Smooth muscle cell (in vitro differentiated cells): ENCODE measurements at regions not wholly inside any gene's neighbourhood (a gene's known extent, or its start where the extent isn't known, plus 50 kb on each side); places are given as distances from the start of the nearest gene placed in this dataset.

Source experiments
- DNase-seq: peaks from one replicate; lab custom pipeline; 2025; ENCODE audit not compliant: unreplicated experiment; lab: John Stamatoyannopoulos, UW
- H2AFZ ChIP-seq: fragments of 200-600 bp; sonication (generic); 2 replicates; pipeline ENCODE4 v1.6.0; 2016; ENCODE audit warnings: antibody characterized with exemption, low read depth, mild to moderate bottlenecking
- H3F3A ChIP-seq: fragments of 200-600 bp; sonication (generic); 2 replicates; pipeline ENCODE4 v1.6.0; 2017; ENCODE audit warnings: antibody characterized with exemption, low read depth
- H3K27ac ChIP-seq: fragments of 200-600 bp; sonication (generic); 2 replicates; pipeline ENCODE4 v1.5.1; 2016; ENCODE audit warnings: low read depth, mild to moderate bottlenecking
- H3K27me3 ChIP-seq: fragments of 200-600 bp; sonication (generic); 2 replicates; pipeline ENCODE4 v1.6.1; 2016; ENCODE audit warnings: low read depth, mild to moderate bottlenecking
- H3K36me3 ChIP-seq: fragments of 200-600 bp; sonication (generic); 2 replicates; pipeline ENCODE4 v1.5.1; 2016; ENCODE audit warnings: low read depth
- H3K4me1 ChIP-seq: fragments of 200-600 bp; sonication (generic); 2 replicates; pipeline ENCODE4 v1.5.1; 2016; ENCODE audit warnings: low read depth
- H3K4me2 ChIP-seq: fragments of 200-600 bp; sonication (generic); 2 replicates; pipeline ENCODE4 v1.6.0; 2016; ENCODE audit warnings: mild to moderate bottlenecking
- H3K4me3 ChIP-seq: fragments of 200-600 bp; sonication (generic); 2 replicates; pipeline ENCODE4 v1.5.1; 2016; ENCODE audit warnings: mild to moderate bottlenecking
- H3K79me2 ChIP-seq: fragments of 200-600 bp; sonication (generic); 2 replicates; pipeline ENCODE4 v1.6.0; 2016; ENCODE audit warnings: low read depth, mild to moderate bottlenecking
- H3K9ac ChIP-seq: fragments of 200-600 bp; sonication (generic); 2 replicates; pipeline ENCODE4 v1.6.0; 2016; ENCODE audit warnings: low read depth
- H3K9me3 ChIP-seq: fragments of 200-600 bp; sonication (generic); replicated peaks from 2 replicates; pipeline ENCODE4 v1.5.1; 2016; ENCODE audit warnings: low read depth
- H4K20me1 ChIP-seq: fragments of 200-600 bp; sonication (generic); 2 replicates; pipeline ENCODE4 v1.6.0; 2016; ENCODE audit warnings: low read depth
- CTCF ChIP-seq: fragments of 200-600 bp; sonication (generic); IDR thresholded peaks from 2 replicates; pipeline ENCODE4 v1.5.1; 2017; ENCODE audit warnings: borderline replicate concordance, mild to moderate bottlenecking, antibody characterized with exemption; ENCODE audit not compliant: insufficient read depth, poor library complexity, severe bottlenecking
- WGBS: methylation state at CpG from one replicate; pipeline ENCODE4 v1.1.7; 2016; ENCODE audit warnings: low lambda C conversion rate; 5-methylcytosine and 5-hydroxymethylcytosine counted together

DNA sequence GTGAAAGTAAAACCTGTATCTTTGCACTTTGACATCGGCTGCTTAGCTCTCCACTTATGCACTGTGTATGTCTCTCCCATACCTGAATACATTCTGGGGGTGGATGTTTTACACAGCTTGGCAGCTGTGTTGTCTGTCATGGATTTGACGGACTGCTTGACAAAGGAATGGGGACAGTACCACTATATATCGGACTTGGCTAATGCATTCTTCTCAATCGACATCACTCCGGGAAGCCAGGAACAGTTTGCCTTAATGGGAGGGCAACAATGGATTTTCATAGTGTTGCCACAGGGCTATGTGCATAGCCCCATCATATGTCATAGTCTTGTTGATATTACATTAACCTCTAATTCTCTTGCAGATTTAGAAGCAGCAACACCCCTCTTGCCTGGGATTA is 1008.3 kb downstream of the DNAH5 start:
- Histone ChIP-seq H3K4me3 (no peak overlapping the region), H3K36me3 (no peaks in the 10 kb centered on the region), H3K79me2 (no peaks in the 10 kb centered on the region), H3K9me3 (no peaks in the 10 kb centered on the region), H2AFZ (no peak overlapping the region), H3K9ac (no peak overlapping the region), H3K4me2 (no peak overlapping the region), H3F3A (no peaks in the 10 kb centered on the region), H3K27me3 (no peaks in the 10 kb centered on the region), H3K4me1 (no peaks in the 10 kb centered on the region), H4K20me1 (no peaks in the 10 kb centered on the region), H3K27ac (no peak overlapping the region)
- no peak for TF ChIP-seq CTCF
- no peak for DNase-seq
- 83% methylated on average over 5 of the region's 5 CpGs for WGBS

DNA sequence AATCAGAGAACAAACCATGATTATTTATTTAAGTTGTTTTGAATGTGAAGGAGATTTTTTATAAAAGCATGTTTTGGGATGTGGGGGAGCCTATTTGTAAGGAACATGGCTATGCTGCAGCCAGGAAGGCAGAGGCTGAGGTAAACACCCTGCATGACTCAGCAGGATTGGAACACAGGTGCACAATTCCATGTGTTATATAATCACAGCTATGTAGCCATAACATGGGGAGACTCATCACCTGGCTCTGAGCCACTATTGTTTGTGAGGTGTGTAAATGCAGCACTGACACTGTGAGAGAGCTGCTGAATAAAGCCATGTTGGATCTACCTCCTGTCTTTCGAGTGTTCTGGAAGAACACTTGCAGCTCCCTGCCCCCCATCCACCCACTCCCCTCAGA is 1009.8 kb downstream of the DNAH5 start:
- Histone ChIP-seq H3K4me2 (no peak overlapping the region), H2AFZ (no peak overlapping the region), H3K9ac (no peak overlapping the region), H3K36me3 (no peaks in the 10 kb centered on the region), H3K4me3 (no peak overlapping the region), H3K9me3 (no peaks in the 10 kb centered on the region), H3F3A (no peaks in the 10 kb centered on the region), H4K20me1 (no peaks in the 10 kb centered on the region), H3K27ac (no peak overlapping the region), H3K79me2 (no peaks in the 10 kb centered on the region), H3K4me1 (no peaks in the 10 kb centered on the region), H3K27me3 (no peaks in the 10 kb centered on the region)
- 93% methylated on average over 1 of the region's 1 CpG for WGBS
- no peak for DNase-seq
- TF ChIP-seq CTCF, result no peak

DNA sequence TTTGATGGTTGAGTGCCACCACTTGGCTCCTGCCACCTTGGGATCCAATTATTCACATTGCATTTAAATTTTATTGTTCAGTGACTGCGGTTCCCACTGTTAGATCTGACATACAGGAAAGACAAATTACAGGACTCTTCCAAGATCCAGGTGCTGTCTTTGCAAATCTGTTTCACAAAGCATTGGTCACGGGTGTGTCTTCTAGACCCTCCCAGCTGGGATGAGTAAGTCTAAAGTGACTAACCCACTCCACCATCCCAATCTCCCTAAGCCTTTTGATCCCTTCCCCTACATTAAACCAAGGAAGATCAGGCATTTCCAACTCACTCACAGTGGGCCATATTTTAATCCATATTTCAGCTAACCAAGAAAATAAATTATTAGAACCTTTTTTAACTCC is 1016.3 kb upstream of the CTNND2 start:
- 87% methylated on average over 2 of the region's 2 CpGs for WGBS

More for the DNA sequence above, 1016.3 kb upstream of the CTNND2 start:
- Histone ChIP-seq H2AFZ (no peak overlapping the region), H3K27me3 (no peaks in the 10 kb centered on the region), H3K9ac (no peak overlapping the region), H3K4me3 (no peak overlapping the region), H3K4me2 (no peak overlapping the region), H3K4me1 (no peaks in the 10 kb centered on the region), H4K20me1 (no peaks in the 10 kb centered on the region), H3F3A (no peaks in the 10 kb centered on the region), H3K27ac (no peak overlapping the region), H3K9me3 (no peaks in the 10 kb centered on the region), H3K79me2 (no peaks in the 10 kb centered on the region), H3K36me3 (no peaks in the 10 kb centered on the region)
- TF ChIP-seq CTCF, result no peak
- DNase-seq, result no peak
